H9 (cell line): ENCODE measurements at regions not wholly inside any gene's neighbourhood (a gene's known extent, or its start where the extent isn't known, plus 50 kb on each side); places are given as distances from the start of the nearest gene placed in this dataset.

ENCODE experiments used
- DNase-seq: peaks from one replicate; pipeline ENCODE4 v3.0.0-alpha.2; 2017
- H2AFZ ChIP-seq: one replicate; pipeline ENCODE4 v1.6.1; 2013; ENCODE audit warnings: mild to moderate bottlenecking, low read length, control low read depth, moderate library complexity
- H2AK5ac ChIP-seq: 2 replicates; pipeline ENCODE4 v1.6.1; 2013; ENCODE audit warnings: low read length, control low read depth, mixed read lengths; ENCODE audit not compliant: insufficient read length
- H2BK120ac ChIP-seq: one replicate; pipeline ENCODE4 v1.6.1; 2013; ENCODE audit warnings: low read depth, mild to moderate bottlenecking, low read length, control low read depth, inconsistent platforms; ENCODE audit not compliant: poor library complexity, severe bottlenecking
- H2BK12ac ChIP-seq: 2 replicates; pipeline ENCODE4 v1.6.1; 2013; ENCODE audit warnings: low read length, control low read depth, mixed read lengths, low read depth; ENCODE audit not compliant: insufficient read length
- H2BK15ac ChIP-seq: 2 replicates; pipeline ENCODE4 v1.6.1; 2013; ENCODE audit warnings: low read depth, low read length, control low read depth
- H2BK20ac ChIP-seq: one replicate; pipeline ENCODE4 v1.6.1; 2013; ENCODE audit warnings: low read depth, mild to moderate bottlenecking, low read length, control low read depth, inconsistent platforms; ENCODE audit not compliant: poor library complexity, severe bottlenecking
- H2BK5ac ChIP-seq: 2 replicates; pipeline ENCODE4 v1.6.1; 2013; ENCODE audit warnings: low read length, control low read depth, mixed read lengths; ENCODE audit not compliant: insufficient read length
- H3K14ac ChIP-seq: 2 replicates; pipeline ENCODE4 v1.6.1; 2013; ENCODE audit warnings: low read length, control low read depth; ENCODE audit not compliant: insufficient read depth
- H3K18ac ChIP-seq: 2 replicates; pipeline ENCODE4 v1.6.1; 2013; ENCODE audit warnings: low read depth, mild to moderate bottlenecking, mixed read lengths, low read length, control low read depth; ENCODE audit not compliant: insufficient read length
- H3K23ac ChIP-seq: 2 replicates; pipeline ENCODE4 v1.6.1; 2013; ENCODE audit warnings: low read length, control low read depth, mixed read lengths, low read depth; ENCODE audit not compliant: insufficient read length
- H3K23me2 ChIP-seq: 2 replicates; pipeline ENCODE4 v1.6.1; 2013; ENCODE audit warnings: low read depth, mild to moderate bottlenecking, mixed read lengths, low read length, control low read depth; ENCODE audit not compliant: insufficient read length, poor library complexity, severe bottlenecking
- H3K27ac ChIP-seq: 2 replicates; pipeline ENCODE4 v1.5.1; 2013; ENCODE audit warnings: low read length, control low read depth, mixed read lengths, low read depth; ENCODE audit not compliant: insufficient read length
- H3K27me3 ChIP-seq: 2 replicates; pipeline ENCODE4 v1.6.1; 2013; ENCODE audit warnings: low read length, control low read depth, inconsistent platforms; ENCODE audit not compliant: insufficient read depth
- H3K4ac ChIP-seq: 2 replicates; pipeline ENCODE4 v1.6.1; 2013; ENCODE audit warnings: low read depth, mild to moderate bottlenecking, control low read depth, inconsistent platforms, low read length, moderate library complexity
- H3K4me1 ChIP-seq: 2 replicates; pipeline ENCODE4 v1.6.1; 2013; ENCODE audit warnings: low read length, control low read depth, inconsistent platforms; ENCODE audit not compliant: insufficient read depth
- H3K4me2 ChIP-seq: 2 replicates; pipeline ENCODE4 v1.6.1; 2013; ENCODE audit warnings: low read length, control low read depth, mixed read lengths; ENCODE audit not compliant: insufficient read length, insufficient read depth
- H3K56ac ChIP-seq: 2 replicates; pipeline ENCODE4 v1.6.1; 2013; ENCODE audit warnings: low read depth, mild to moderate bottlenecking, mixed read lengths, low read length, control low read depth; ENCODE audit not compliant: insufficient read length
- H3K79me1 ChIP-seq: 2 replicates; pipeline ENCODE4 v1.6.1; 2013; ENCODE audit warnings: low read depth, mild to moderate bottlenecking, moderate library complexity, low read length, control low read depth, inconsistent platforms; ENCODE audit not compliant: insufficient read depth, poor library complexity, severe bottlenecking
- H3K79me2 ChIP-seq: 2 replicates; pipeline ENCODE4 v1.6.1; 2013; ENCODE audit warnings: low read length, control low read depth, inconsistent platforms; ENCODE audit not compliant: insufficient read depth
- H3K9ac ChIP-seq: 2 replicates; pipeline ENCODE4 v1.6.1; 2013; ENCODE audit warnings: low read length, control low read depth, mixed read lengths; ENCODE audit not compliant: insufficient read length; ENCODE audit errors: extremely low read depth
- H3K9me3 ChIP-seq: one replicate; pipeline ENCODE4 v1.6.1; 2013; ENCODE audit warnings: low read depth, low read length, inconsistent platforms; ENCODE audit not compliant: control insufficient read depth
- H3T11ph ChIP-seq: one replicate; pipeline ENCODE4 v1.6.1; 2013; ENCODE audit warnings: mild to moderate bottlenecking, low read length, control low read depth, inconsistent platforms
- H4K20me1 ChIP-seq: one replicate; pipeline ENCODE4 v1.6.1; 2013; ENCODE audit not compliant: control insufficient read depth, insufficient read length, insufficient read depth
- H4K5ac ChIP-seq: 2 replicates; pipeline ENCODE4 v1.6.1; 2013; ENCODE audit warnings: low read depth, mild to moderate bottlenecking, mixed read lengths, low read length, control low read depth; ENCODE audit not compliant: insufficient read length
- H4K8ac ChIP-seq: replicated peaks from 2 replicates; pipeline ENCODE4 v1.6.1; 2013; ENCODE audit warnings: low read length, control low read depth, mixed read lengths, low read depth; ENCODE audit not compliant: insufficient read length
- H4K91ac ChIP-seq: 2 replicates; pipeline ENCODE4 v1.6.1; 2013; ENCODE audit warnings: low read depth, mild to moderate bottlenecking, moderate library complexity, mixed read lengths, low read length, control low read depth; ENCODE audit not compliant: insufficient read length
- H3K27ac Mint-ChIP-seq, 3 experiments: 2 replicates in 2 of 3; 3 replicates in 1 of 3; pipeline ENCODE4 v1.8.0; 2020 to 2021; ENCODE audit warnings: mixed read lengths in 3 of 3, mild to moderate bottlenecking in 1 of 3, moderate library complexity in 1 of 3
- H3K27me3 Mint-ChIP-seq: 2 replicates; pipeline ENCODE4 v1.8.0; 2021; ENCODE audit warnings: low read depth, mild to moderate bottlenecking, moderate library complexity, mixed read lengths
- H3K36me3 Mint-ChIP-seq, 3 experiments: 2 replicates in 2 of 3; 3 replicates in 1 of 3; pipeline ENCODE4 v1.8.0; 2020 to 2021; ENCODE audit warnings: low read depth in 3 of 3, mixed read lengths in 3 of 3; ENCODE audit not compliant: insufficient read depth in 1 of 3
- H3K4me1 Mint-ChIP-seq, 2 experiments: 2 replicates each; pipeline ENCODE4 v1.8.0; 2020; ENCODE audit warnings: mixed read lengths in 2 of 2
- H3K4me3 Mint-ChIP-seq, 2 experiments: 2 replicates in 1 of 2; 3 replicates in 1 of 2; pipeline ENCODE4 v1.8.0; 2020 to 2021; ENCODE audit warnings: mild to moderate bottlenecking in 2 of 2, mixed read lengths in 2 of 2, moderate library complexity in 1 of 2
- H3K9me3 Mint-ChIP-seq, 2 experiments: 2 replicates in 1 of 2; 3 replicates in 1 of 2; pipeline ENCODE4 v1.8.0; 2020; ENCODE audit warnings: mild to moderate bottlenecking in 2 of 2, mixed read lengths in 2 of 2, moderate library complexity in 1 of 2
- WGBS: extraction: QIAGEN DNeasy Blood & Tissue Kit; methylation state at CpG from one replicate; pipeline ENCODE4 v1.1.7; 2013; ENCODE audit warnings: missing lambda C conversion rate, low lambda C conversion rate, mixed read lengths; ENCODE audit not compliant: insufficient read length; ENCODE audit errors: extremely low coverage; 5-methylcytosine and 5-hydroxymethylcytosine counted together
- TF ChIP-seq, protein P1 (sequence below): fragments of 200-600 bp; sonication (generic); conservative IDR thresholded peaks from 3 replicates; pipeline ENCODE4 v1.8.0; 2021; ENCODE audit warnings: antibody characterized with exemption, mild to moderate bottlenecking

DNA sequence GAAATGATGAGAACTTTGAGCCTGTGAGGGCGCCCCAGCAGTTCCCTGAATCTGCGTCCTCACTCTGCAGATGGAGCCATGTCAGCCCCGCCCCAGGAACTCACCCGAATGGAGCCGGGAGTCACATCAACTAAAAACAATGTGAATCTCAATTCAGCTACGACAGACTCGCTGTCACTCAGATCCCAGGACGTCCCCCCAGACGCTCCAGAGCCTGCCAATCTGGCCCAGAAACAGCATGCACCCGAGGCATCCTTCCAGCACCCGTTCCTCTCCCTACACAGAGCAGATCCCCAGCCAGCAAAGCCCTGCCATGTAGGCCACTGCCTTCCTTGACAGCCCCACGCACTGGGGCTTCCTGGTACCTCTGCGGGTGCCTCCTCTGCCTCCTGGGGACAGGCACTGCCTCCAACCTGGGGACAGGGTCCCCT, 248.0 kb downstream of the TTLL2 start:
- H3K27me3 ChIP-seq: no peaks in the 10 kb centered on the region
- no peak overlapping the region for H4K91ac ChIP-seq
- H3K79me1 ChIP-seq: no peaks in the 10 kb centered on the region
- TF ChIP-seq, protein P1, sequence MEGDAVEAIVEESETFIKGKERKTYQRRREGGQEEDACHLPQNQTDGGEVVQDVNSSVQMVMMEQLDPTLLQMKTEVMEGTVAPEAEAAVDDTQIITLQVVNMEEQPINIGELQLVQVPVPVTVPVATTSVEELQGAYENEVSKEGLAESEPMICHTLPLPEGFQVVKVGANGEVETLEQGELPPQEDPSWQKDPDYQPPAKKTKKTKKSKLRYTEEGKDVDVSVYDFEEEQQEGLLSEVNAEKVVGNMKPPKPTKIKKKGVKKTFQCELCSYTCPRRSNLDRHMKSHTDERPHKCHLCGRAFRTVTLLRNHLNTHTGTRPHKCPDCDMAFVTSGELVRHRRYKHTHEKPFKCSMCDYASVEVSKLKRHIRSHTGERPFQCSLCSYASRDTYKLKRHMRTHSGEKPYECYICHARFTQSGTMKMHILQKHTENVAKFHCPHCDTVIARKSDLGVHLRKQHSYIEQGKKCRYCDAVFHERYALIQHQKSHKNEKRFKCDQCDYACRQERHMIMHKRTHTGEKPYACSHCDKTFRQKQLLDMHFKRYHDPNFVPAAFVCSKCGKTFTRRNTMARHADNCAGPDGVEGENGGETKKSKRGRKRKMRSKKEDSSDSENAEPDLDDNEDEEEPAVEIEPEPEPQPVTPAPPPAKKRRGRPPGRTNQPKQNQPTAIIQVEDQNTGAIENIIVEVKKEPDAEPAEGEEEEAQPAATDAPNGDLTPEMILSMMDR: no peak
- no peak overlapping the region for H3K9ac ChIP-seq
- no peak overlapping the region for H3K4ac ChIP-seq
- no peak overlapping the region for H3K27ac ChIP-seq
- H3K14ac ChIP-seq: no peak overlapping the region
- H3K4me2 ChIP-seq: no peak overlapping the region
- H3K9me3 ChIP-seq: no peaks in the 10 kb centered on the region
- H3T11ph ChIP-seq: no peak overlapping the region
- Mint-ChIP-seq H3K4me1 (peaks cover 11 to 28% of the 10 kb centered on the region in 2 experiments), H3K4me3 (no peak overlapping the region), H3K27me3 (peaks cover 6% of the 10 kb centered on the region), H3K9me3 (no peaks in the 10 kb centered on the region), H3K36me3 (no peaks in the 10 kb centered on the region; a peak in 1 of 7 replicates), H3K27ac (peak overlapping the region in 1 of 3 experiments; percentile 78; a peak in 1 of 7 replicates)
- no CpG with 5 or more reads among the region's 13 CpGs for WGBS
- no peak overlapping the region for H4K5ac ChIP-seq
- DNase-seq: no peak
- no peak overlapping the region for H3K18ac ChIP-seq
- no peaks in the 10 kb centered on the region for H3K23me2 ChIP-seq
- H4K20me1 ChIP-seq: no peaks in the 10 kb centered on the region
- no peak overlapping the region for H2BK12ac ChIP-seq
- no peak overlapping the region for H2BK120ac ChIP-seq
- H2BK15ac ChIP-seq: no peak overlapping the region
- no peak overlapping the region for H2AFZ ChIP-seq
- H3K56ac ChIP-seq: no peak overlapping the region
- no peaks in the 10 kb centered on the region for H3K79me2 ChIP-seq
- no peak overlapping the region for H4K8ac ChIP-seq
- no peaks in the 10 kb centered on the region for H3K4me1 ChIP-seq
- H2BK20ac ChIP-seq: no peak overlapping the region
- H3K23ac ChIP-seq: no peak overlapping the region
- no peak overlapping the region for H2BK5ac ChIP-seq
- no peak overlapping the region for H2AK5ac ChIP-seq
